ENCODE measurements at regions not wholly inside any gene's neighbourhood (a gene's known extent, or its start where the extent isn't known, plus 50 kb on each side); places are given as distances from the start of the nearest gene placed in this dataset.
"Not testable (repeated sequence)": the region's sequence is repeated elsewhere in the genome, so short reads cannot be mapped to it uniquely, and the experiment has no call there.

GRCh38 chr19:28333909-28334308 lies 879.0 kb downstream of the UQCRFS1 start:
- no peak for DNase-seq

- DNase-seq = no peak
These were observed 880.1 kb downstream of the UQCRFS1 start for GRCh38 chr19:28332886-28333285.

GRCh38 chr19:28332351-28332750 lies 880.6 kb downstream of the UQCRFS1 start:
- no peak for DNase-seq

- DNase-seq = no peak
These were observed 881.4 kb downstream of the UQCRFS1 start for GRCh38 chr19:28331596-28331995.

GRCh38 chr19:28330831-28331230 lies 882.1 kb downstream of the UQCRFS1 start:
- no peak for DNase-seq

- no peak for DNase-seq
These were observed 883.5 kb downstream of the UQCRFS1 start for GRCh38 chr19:28329429-28329828.

GRCh38 chr19:28327905-28328304 lies 885.0 kb downstream of the UQCRFS1 start:
- no peak for DNase-seq

GRCh38 chr19:28326746-28327145 lies 886.2 kb downstream of the UQCRFS1 start:
- DNase-seq = no peak

- DNase-seq = no peak
These were observed 888.5 kb downstream of the UQCRFS1 start for GRCh38 chr19:28324275-28325060.

- DNase-seq = no peak
These were observed 890.0 kb downstream of the UQCRFS1 start for GRCh38 chr19:28322945-28323344.

- DNase-seq = no peak
These were observed 890.5 kb downstream of the UQCRFS1 start for GRCh38 chr19:28322491-28322890.

- no peak for DNase-seq
These were observed 893.0 kb downstream of the UQCRFS1 start for GRCh38 chr19:28319918-28320317.

- no peak for DNase-seq
These were observed 893.7 kb downstream of the UQCRFS1 start for GRCh38 chr19:28319227-28319626.

- DNase-seq = no peak
These were observed 894.3 kb downstream of the UQCRFS1 start for GRCh38 chr19:28318469-28319179.

- DNase-seq = no peak
These were observed 896.5 kb downstream of the UQCRFS1 start for GRCh38 chr19:28316464-28316863.

GRCh38 chr19:28314756-28315155 lies 898.2 kb downstream of the UQCRFS1 start:
- no peak for DNase-seq

GRCh38 chr19:28314287-28314686 lies 898.7 kb downstream of the UQCRFS1 start:
- no peak for DNase-seq

- no peak for DNase-seq
These were observed 899.3 kb downstream of the UQCRFS1 start for GRCh38 chr19:28313633-28314032.

GRCh38 chr19:28312269-28312668 lies 900.7 kb downstream of the UQCRFS1 start:
- no peak for DNase-seq

- not testable (repeated sequence) for DNase-seq
These were observed 902.1 kb downstream of the UQCRFS1 start for GRCh38 chr19:28310829-28311228.

GRCh38 chr19:28309070-28309469 lies 903.9 kb downstream of the UQCRFS1 start:
- DNase-seq = no peak

- no peak for DNase-seq
These were observed 905.0 kb downstream of the UQCRFS1 start for GRCh38 chr19:28307963-28308362.

- no peak for DNase-seq
These were observed 905.5 kb downstream of the UQCRFS1 start for GRCh38 chr19:28307487-28307886.

GRCh38 chr19:28305513-28305912 lies 907.4 kb downstream of the UQCRFS1 start:
- no peak for DNase-seq
